ENCODE measurements at regions not wholly inside any gene's neighbourhood (a gene's known extent, or its start where the extent isn't known, plus 50 kb on each side); places are given as distances from the start of the nearest gene placed in this dataset.
A peak's percentile ranks its signal among the peaks of the same experiment; 100 is the strongest.

DNA sequence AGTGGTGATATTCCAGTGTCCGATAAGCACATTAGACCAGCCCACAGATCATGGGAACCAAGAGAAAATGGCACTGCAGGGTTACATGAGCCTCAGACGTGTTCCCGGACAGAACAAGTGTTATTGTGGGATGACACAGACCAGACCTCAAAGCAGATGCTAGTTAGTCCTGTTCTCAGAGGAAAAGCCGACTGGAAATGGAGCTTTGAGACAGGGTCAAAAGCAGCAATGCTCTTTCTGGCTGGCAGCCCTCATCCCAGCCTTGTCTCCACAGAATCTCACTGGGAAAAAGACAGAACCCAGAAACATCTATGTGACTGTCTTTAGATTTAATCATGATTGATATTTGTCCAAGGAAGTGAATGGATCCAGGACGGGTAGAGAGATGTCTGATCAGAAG is 506.8 kb downstream of the INSC start:
- no peak for DNase-seq (ENCODE audit: low read depth)

DNA sequence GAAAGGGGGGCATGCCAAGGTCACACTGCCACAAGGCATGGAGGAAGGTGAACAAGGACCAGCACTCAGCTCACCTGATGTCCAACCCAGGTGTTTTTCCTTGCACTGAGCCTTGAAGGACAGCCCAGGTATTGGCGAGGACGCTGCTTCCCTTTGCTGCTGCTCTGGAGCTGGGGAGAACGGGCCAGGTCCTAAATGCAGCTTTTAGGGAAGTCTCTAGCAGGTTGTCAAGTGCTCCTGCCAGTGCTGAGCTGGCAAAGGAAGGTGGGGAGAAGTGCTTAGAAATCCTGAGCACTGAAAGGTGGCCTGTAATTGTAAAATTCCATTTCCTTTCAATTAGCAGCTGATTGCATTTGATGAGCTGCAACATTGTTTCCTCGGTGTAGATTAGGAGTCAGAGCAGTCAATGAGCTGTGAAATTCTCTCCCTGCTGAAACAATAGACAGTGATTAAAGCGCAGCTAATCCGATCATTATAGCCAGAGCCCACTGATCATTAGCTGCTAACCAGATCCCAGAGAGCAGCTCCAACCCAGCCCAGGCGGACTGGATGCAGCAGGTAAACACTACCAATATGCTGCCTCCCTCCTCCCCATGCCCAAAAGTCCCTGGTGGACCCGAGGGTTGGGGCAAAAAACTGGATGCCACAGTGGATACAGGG is 507.6 kb downstream of the INSC start:
- no peak for DNase-seq (ENCODE audit: low read depth)

DNA sequence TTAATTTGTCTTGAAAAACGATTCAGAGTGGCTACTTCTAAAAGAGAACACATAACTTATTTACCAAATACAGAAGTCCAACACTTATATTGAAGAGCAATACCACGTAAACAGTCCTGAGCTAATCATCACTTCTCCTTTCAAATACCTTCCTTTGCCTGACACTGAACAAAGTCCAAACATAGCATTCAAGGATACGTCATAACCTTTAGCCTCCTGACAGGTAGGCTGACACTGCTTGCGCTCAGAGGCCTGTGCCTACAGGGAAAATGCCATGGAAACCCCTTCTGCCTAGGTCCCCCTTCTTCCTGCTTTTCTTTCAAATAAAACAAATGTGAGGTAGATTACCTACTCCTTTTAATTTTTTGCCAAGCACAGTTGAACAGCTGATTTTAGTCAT is 510.0 kb downstream of the INSC start:
- DNase-seq (ENCODE audit: low read depth): no peak

DNA sequence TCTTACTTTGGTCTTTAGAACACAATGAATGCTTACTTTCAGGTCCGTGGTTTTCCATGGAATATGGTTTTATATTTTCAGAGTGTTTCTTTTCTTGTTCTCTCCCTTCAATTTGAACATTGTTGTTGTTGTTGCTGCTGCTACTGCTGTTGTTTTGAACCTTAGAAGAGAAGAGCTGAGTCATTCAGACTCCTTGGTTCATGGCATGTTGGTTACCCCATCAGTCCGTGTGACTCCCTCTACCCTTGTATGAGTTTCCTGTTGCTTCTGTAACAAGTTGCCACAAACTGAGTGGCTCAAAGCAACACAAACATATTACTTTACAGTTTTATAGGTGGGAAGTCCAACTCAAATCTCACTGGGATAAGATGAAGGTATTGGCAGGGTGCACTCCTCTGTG is 511.0 kb downstream of the INSC start:
- DNase-seq (ENCODE audit: low read depth): no peak

DNA sequence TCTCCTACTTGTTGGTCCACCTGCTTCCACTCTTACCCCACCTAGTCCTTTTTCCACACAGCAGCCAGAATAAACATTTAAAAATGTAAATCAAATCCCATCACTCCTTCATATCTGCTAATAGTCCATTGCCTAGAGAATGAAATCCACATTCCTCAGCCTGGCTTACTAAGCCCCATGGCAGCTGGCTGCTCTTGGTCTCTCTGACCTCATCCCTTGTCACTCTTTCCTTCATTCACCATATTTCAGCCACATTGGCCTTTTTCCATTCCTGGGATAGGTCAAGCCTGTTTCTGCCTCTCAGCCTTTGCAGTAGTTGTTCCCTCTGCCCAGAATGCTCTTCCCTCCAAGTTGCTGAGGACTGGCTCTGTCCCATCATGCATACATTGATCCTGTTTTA is 512.8 kb downstream of the INSC start:
- DNase-seq (ENCODE audit: low read depth): no peak

DNA sequence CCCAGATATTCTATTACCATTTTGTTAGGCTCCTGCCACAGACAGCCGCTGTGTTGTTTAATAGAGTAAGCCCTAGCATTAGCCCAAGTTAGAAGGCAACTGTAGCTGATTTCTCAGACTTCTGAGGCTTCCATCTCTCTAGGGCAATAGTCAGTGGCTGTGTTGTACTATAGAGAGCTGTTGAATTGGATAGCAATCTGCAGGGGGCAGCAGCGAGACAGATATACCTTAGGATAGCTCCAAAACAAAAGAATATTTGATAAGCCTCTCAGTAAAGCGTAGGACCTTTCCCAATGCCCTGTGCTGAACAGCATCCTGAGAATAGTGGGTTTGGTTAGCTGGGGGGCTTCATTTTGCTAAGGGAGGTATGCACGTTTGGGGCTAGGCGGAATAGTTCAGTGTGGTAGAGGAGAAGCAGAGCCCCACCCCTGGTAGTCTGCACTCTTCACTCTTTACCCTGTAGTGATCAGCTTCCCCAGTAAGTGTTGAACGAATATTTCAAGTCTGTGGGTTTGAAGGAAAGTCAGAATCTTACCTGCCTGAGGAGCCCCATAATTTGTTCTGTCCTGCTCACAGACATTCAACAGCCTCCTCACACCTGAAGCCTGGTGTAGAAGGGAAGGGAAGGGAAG is 515.1 kb downstream of the INSC start:
- no peak for DNase-seq (ENCODE audit: low read depth)

DNA sequence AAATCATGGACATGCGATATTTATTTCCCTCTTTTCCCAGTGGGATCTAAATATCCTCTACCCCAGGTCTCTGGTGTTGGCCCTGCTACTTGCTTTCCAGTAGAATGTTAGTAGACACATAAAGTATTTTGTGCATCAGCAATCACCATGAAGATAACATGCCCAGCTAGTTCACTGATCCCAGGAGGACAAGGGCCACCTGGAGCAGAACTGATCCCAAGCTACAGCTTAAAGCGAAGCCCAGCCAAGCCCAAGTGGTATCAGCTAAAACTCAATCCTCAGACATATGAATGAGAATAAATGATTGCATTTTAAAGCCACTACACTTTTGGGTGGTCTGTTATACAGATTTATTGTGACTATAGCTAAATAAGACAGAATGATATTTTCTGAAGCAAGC is 516.2 kb downstream of the INSC start:
- no peak for DNase-seq (ENCODE audit: low read depth)

DNA sequence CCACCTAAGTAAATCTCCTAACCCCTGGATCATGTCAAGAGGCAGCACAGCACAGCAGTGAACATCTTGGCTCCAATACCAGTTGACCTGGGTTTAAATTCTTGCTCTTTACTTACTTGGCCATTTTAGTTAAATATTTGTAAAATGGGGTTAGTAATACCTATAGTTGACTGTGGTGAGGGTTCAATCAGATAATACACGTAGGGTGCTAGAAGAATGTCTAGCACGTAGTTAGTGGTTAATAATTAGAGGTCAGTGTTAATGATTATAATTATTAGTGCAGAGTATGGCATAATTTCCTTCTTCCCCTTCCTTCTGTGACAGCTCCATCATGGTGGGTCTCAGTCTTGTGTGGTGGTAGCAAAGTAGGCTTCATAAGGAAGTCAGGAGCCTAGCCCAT is 520.8 kb downstream of the INSC start:
- no peak for DNase-seq (ENCODE audit: low read depth)

DNA sequence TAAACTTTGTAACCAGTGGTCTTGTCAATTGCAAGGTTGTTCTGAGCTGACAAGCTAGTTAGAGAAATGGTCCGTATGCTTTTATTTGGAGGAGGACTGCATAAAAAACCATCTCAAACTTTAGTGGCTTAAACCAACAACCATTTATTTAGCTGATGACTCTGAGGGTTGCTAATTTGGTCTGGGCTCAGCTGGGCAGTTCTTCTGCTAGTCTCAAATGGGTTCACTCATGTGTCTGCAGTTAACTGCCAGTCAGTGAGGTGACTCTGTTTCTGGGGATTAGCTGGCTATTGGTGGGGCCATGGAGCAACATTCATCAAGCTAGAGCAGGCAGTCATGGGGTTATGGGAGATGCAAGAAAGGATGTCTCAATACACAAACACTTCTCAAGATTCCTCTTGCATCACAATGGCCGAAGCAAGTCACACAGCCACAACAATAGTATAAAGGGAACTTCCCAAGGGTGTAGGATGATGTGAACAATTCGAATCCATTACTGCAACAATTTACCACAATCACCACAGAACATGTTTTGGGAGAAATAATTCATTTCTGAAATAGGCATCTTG is 521.9 kb downstream of the INSC start:
- DNase-seq (ENCODE audit: low read depth): no peak

DNA sequence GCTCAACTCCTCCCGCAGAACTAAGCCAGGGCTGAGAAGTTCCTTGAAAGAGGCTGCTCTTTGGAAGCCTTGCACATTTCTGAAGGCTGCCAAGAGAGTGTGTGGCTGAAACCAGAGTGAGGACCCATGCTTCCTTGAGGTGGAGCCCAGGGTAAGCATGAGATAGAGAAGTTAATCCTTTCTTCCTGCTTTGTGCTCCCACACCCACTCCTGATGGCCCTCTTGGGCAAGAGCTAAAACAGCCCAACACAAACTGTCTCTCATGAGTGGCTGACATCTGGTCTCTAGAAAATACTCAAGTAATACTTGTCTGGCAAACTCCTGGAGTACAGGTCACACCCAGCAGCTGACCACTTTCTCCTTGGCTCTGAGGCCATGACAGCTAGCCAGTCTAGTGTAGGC is 523.7 kb downstream of the INSC start:
- DNase-seq (ENCODE audit: low read depth): no peak

DNA sequence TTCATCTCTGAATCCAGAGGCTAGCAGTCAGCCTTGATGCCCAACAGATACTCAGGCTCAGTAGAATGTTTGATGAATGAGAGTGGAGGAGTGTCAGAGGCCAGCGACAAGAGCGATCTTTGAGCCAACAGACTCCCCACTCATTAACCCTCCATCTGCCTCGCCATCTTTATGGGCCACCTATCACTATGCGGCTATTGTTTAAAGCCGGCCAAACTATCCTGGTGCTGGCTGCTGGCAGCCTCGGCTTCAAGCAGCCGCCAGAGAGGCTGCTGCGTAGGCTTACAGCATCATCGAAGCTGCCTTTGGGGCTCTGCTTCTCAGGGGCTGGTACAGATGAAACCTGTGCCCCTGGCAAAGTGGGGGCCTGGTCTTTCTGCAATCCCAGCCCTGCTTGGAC is 525.6 kb downstream of the INSC start:
- no peak for DNase-seq (ENCODE audit: low read depth)

DNA sequence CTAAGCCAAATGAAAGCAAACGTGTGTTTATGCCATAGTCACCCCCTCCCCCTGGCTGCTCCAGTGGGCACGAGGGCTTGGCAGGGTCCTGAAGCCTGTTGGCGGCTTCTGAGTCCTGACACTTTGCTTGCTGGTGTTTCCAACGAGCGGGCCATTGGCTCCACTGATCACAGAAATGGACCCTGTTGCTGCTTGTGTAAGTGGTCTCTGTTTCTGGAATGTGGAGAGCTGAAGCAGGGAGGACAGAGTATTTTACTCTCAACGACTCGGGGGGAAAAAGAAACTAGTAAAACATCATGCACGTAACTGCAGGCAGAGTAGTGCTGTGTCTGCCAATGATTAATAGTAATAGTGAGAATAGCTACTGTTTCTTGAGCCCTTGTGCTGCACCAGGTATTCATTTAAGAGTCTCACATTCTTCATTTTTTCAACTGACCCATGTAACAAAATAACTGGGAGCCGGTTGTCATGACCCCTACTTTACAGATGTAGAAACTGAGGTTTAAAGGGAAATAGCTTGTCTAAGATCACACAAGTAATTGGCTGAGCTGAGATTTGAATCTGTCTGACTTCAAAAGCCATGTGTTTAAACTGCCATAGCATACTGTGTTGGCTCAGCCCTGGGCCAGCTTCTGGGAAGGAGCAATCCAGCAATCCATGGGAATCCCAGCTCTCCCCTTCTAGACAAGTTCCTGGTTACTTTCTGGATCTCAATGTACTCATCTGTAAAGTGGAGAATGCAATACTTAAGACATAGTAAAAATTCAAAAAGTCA is 526.7 kb downstream of the INSC start:
- DNase-seq (ENCODE audit: low read depth): no peak

DNA sequence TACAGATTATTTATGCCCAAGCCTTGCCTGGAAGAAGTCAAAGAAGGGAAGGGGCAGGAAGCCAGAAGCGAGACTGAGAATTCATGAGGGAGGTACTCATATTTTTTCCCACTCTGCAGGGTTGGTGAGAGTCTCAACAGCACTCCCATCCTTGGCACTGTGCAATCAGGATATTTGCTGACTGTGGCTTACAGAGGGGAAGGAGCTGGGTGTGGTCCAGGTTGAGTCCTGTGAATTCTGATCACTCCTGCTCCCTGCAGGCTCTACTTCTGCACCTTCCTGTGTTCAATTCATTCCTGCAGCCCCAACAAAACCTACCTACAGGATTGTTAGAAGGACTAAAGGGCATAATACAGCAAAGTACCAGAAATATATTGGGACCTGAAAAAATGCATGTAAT is 530.5 kb downstream of the INSC start:
- DNase-seq (ENCODE audit: low read depth): no peak

DNA sequence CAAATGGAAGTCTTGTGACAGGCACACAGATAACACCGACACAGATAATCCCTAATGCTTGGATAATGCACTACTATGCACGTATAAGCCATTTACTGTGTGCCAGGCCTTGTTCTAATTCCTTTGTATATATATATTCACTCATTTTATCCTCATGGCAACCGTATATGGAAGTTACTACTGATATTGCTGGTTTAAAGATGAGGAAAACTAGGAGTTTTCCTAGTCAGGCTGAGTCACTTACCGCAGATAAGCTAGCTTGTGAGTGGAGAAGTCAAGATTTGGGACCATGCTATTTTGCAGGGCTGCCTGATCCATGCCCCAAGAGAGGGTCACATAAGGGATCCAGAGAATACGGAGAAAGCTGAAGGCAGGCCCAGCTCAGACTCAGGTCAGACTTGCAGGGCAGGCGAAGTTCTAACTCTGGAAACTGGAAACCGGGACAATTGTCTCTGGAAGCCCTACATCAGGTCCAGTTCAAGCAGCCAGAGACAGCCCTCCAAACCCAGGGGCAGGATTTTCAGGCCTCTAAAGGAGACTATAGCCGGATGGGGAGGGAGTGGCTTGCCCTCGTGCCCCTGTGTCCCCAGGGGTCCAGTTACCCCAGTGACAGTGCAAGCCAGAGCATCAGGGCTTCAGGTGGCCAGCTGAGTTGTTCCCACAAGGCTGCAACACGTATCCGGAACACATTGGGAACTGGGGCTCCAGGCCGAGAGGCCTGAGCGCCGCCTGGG is 534.8 kb downstream of the INSC start:
- DNase-seq (ENCODE audit: low read depth): no peak

DNA sequence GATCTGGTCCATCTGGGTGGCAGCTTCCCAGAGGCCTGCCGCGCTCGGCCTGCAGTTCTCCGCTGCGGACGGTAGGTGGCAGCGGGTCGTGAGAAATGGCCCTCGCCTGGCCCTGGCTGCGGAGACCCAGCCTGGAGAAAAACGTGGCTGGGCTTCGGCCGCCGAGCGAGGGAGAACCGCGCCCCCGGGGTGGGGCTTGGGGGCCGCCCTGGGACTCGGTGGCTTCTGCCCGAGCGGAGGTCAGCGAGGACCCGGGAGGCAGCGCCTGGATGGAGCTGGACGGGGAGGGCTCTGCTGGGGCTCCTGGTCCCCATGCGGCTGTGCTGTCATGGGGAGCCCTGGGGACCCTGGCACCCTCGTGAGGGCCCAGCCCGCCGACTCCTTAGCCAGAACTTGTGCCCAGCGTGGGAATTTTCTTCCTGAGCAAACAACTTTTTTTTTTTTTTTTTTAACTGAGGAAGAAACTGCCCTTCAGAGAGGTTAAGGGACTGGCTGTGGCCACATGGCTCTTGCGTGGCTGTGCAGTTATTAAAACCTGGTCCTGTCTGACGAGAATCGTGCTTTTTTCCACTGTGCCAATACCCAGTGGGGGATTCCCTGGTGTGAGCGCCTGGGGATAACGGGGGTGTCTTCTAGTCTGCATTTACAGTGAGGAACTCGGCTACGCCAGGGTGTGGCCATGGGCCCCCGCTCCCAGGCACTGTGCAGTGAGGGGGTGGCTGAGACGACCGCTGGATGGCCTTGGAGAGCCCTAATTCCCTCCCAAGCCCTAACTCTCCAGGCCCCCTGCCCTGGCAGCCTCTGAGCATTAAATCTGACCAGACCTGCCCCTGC is 535.6 kb downstream of the INSC start:
- peak; percentile 35 for DNase-seq (ENCODE audit: low read depth)

DNA sequence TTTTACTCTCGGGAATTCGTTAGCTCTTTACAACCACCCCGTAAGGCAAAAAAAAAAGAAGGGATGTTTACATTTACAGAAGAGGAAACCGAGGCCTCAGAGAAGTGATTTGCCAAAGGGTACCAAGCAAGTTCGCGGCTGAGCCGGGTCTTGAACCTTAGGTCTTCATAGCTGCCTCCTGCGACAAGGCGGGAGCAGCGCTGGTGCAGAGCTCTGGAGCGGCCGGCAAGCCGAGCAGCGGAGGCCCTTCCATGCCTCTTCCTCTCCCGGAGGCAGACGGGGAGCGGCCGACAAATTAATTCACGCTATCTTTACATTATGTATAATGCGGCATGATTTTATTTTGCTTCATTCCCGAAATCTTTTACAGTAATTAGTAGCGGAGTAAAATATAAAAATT is 536.3 kb downstream of the INSC start:
- no peak for DNase-seq (ENCODE audit: low read depth)

DNA sequence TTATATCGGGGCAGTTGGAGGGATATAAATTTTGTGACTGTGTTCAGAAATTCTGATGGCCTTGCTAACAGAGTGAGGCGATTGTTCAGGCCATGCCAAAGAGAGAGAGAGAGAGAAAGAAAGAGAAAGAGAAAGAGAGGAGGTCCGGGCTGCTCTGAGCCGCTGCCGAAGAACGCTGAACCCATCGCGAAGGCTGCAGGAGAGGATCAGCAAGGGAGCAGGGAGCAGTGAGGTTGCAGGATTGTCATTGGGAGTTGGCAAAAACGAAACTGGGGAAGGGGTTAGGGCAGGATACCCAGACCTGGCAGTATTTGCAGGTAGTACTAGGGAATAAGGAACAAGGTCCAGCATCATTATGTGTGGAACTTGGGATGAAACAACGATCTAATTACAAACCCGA is 537.1 kb downstream of the INSC start:
- DNase-seq (ENCODE audit: low read depth): no peak

DNA sequence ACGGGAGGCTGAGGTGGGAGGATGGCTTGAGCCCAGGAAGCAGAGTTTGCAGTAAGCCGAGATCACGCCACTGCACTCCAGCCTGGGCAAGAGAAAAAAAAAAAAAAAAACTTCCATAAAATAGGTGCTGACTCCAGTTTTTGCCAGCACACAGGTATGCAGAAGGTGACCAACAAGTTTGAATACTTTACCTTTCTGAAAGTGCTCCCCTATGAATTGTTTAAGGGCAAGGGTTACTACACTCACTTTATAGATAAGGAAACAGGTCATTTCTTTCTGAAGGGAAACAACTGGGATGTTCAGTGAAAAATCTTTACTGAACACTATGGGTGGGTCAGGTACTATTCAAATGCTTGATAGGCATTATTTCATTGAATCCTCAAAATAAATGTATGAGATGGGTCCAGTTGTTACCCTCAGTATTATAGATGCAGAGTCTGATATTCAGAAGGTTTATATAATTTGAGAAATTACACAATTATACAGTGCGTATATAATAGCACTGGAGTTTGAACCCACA is 538.5 kb downstream of the INSC start:
- no peak for DNase-seq (ENCODE audit: low read depth)

DNA sequence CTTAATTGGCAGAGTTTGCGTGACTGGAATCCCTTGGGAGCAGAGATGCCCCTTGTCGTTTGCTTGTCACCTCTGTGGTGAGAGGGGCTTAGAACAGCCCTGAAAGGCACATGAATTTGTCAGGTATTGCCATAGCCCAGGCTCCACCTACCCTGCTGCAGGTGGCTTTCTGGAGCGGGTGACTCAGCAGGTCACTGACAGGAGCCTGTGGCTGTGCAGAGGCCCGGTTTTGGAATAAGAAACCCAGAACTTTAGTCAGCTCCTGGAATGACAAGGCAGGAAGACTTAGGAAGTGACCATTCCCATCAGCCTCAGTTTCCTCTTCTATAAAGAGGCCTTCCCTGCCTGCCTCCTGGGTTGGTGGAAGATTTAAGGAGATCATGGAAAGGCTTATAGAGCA is 539.7 kb downstream of the INSC start:
- no peak for DNase-seq (ENCODE audit: low read depth)

DNA sequence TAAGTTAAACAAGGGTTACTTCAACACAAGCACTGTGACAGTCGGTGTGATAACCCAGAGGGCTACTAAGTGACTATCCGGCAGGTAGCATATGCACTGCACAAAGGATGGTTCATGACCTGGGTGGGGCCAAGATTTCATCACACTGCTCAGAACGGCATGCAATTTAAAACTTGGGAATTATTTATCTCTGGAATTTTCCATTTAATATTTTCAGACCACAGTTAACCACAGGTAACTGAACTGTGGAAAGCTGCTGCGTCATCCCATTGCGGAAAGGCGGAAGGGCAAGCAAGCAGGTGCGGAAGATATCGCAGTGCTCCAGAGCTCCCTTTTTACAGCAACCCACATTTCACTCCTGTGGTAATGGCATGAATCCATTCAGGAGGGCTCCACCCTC is 540.8 kb downstream of the INSC start:
- DNase-seq (ENCODE audit: low read depth): no peak

DNA sequence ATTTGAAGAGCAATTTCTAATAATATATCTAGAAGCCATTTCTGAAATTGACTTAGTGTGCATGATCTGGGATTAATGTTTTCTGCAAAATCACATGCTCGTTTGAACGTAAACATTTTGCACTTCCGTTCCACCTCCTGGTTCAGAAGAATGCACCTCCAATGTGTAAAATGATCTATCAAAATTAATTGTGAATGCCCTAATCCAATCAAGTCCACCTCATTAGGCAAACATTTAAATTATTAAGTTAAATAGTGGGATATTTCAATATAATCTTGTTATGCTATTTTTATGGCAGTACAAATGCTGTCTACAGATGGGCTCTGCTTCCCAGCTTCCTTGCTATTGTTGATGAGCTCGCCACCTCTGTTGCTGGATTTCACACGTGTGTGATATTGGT is 542.5 kb downstream of the INSC start:
- no peak for DNase-seq (ENCODE audit: low read depth)

All from stimulated activated CD8-positive, alpha-beta memory T cell treated with anti-CD3 and anti-CD28 coated beads, Interleukin-15, amount 100 ng/mL, for 1 hour (primary cell).